ENCODE measurements at regions not wholly inside any gene's neighbourhood (a gene's known extent, or its start where the extent isn't known, plus 50 kb on each side); places are given as distances from the start of the nearest gene placed in this dataset.
"Not testable (repeated sequence)": the region's sequence is repeated elsewhere in the genome, so short reads cannot be mapped to it uniquely, and the experiment has no call there.

DNA sequence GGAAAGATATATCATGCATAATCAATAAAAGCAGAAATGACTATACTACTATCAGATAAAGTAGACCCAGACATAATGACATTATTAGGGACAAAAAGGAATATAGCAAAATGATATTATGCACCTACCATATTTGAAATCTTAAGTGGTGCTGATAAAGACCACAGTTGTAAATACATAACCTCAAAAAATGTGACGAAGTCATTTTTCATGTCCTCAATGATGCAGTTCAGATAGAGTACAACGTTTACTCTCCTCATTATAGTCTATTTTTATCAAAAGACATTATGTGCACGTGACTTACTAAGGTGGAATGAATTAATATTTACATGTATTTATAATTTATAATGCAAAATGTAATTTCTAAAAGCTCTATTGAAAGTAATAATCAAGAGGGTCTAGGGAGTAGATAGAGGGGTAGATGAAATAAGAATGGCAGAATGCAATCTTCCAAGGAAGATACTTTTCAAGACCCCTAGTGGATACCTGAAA lies 61.7 kb upstream of the TNFSF4 start:
- peak in 1 of 2 donors; percentile 58 for DNase-seq (ENCODE audit: low read depth in 2 of 2)

GRCh38 chr1:173269490-173270230 lies 62.5 kb upstream of the TNFSF4 start:
- H3K27me3 ChIP-seq (ENCODE audit: control insufficient read depth, insufficient read depth, low read length): no peaks in the 10 kb centered on the region
- no peaks in the 10 kb centered on the region for H3K9me3 ChIP-seq (ENCODE audit: control insufficient read depth, insufficient read depth, low read depth, low read length)
- H3K4me1 ChIP-seq (ENCODE audit: control insufficient read depth, extremely low read depth, insufficient read depth, low read length): peaks cover 2% of the 10 kb centered on the region
- no peaks in the 10 kb centered on the region for H3K79me2 ChIP-seq (ENCODE audit: control insufficient read depth, insufficient read depth, low read length)
- no peaks in the 10 kb centered on the region for H3K36me3 ChIP-seq (ENCODE audit: control insufficient read depth, insufficient read depth, low read length)
- TF ChIP-seq, protein P1, sequence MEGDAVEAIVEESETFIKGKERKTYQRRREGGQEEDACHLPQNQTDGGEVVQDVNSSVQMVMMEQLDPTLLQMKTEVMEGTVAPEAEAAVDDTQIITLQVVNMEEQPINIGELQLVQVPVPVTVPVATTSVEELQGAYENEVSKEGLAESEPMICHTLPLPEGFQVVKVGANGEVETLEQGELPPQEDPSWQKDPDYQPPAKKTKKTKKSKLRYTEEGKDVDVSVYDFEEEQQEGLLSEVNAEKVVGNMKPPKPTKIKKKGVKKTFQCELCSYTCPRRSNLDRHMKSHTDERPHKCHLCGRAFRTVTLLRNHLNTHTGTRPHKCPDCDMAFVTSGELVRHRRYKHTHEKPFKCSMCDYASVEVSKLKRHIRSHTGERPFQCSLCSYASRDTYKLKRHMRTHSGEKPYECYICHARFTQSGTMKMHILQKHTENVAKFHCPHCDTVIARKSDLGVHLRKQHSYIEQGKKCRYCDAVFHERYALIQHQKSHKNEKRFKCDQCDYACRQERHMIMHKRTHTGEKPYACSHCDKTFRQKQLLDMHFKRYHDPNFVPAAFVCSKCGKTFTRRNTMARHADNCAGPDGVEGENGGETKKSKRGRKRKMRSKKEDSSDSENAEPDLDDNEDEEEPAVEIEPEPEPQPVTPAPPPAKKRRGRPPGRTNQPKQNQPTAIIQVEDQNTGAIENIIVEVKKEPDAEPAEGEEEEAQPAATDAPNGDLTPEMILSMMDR (conservative IDR thresholded peaks at IDR 0.05 in 1 of 2, IDR thresholded peaks at IDR 0.05 in 1 of 2; ENCODE audit: low read depth in 1 of 2, low read length in 2 of 2): no peak
- TF ChIP-seq EZH2 (IDR thresholded peaks at IDR 0.05; ENCODE audit: low read length, missing control alignments): no peak
- H3K4me2 ChIP-seq (ENCODE audit: extremely low read depth, insufficient read depth, low read length): peak overlapping the region; percentile 40
- H4K20me1 ChIP-seq (ENCODE audit: control insufficient read depth, extremely low read depth, insufficient read depth, low read length): no peaks in the 10 kb centered on the region
- no peak overlapping the region for H3K9ac ChIP-seq (ENCODE audit: insufficient read depth, low read length)
- DNase-seq (ENCODE audit: low read depth in 2 of 2): peak; percentile 95 to 99
- no peak overlapping the region for H2AFZ ChIP-seq (ENCODE audit: low read length)
- no peak overlapping the region for H3K27ac ChIP-seq (ENCODE audit: insufficient read depth, low read length)
- no peak overlapping the region for H3K4me3 ChIP-seq (replicated peaks in 1 of 4; ENCODE audit: control extremely low read depth in 1 of 4, insufficient read depth in 1 of 4, low read depth in 3 of 4, low read length in 4 of 4)

More for the DNA sequence above, 61.7 kb upstream of the TNFSF4 start:
- Histone ChIP-seq H3K9ac (ENCODE audit: insufficient read depth, low read length) (no peak overlapping the region), H2AFZ (ENCODE audit: low read length) (no peak overlapping the region), H3K36me3 (ENCODE audit: control insufficient read depth, insufficient read depth, low read length) (no peaks in the 10 kb centered on the region), H3K27ac (ENCODE audit: insufficient read depth, low read length) (no peak overlapping the region), H3K27me3 (ENCODE audit: control insufficient read depth, insufficient read depth, low read length) (no peaks in the 10 kb centered on the region), H3K4me2 (ENCODE audit: extremely low read depth, insufficient read depth, low read length) (no peak overlapping the region), H4K20me1 (ENCODE audit: control insufficient read depth, extremely low read depth, insufficient read depth, low read length) (no peaks in the 10 kb centered on the region), H3K4me1 (ENCODE audit: control insufficient read depth, extremely low read depth, insufficient read depth, low read length) (peaks cover 2% of the 10 kb centered on the region), H3K79me2 (ENCODE audit: control insufficient read depth, insufficient read depth, low read length) (no peaks in the 10 kb centered on the region), H3K9me3 (ENCODE audit: control insufficient read depth, insufficient read depth, low read depth, low read length) (no peaks in the 10 kb centered on the region), H3K4me3 (replicated peaks in 1 of 4; ENCODE audit: control extremely low read depth in 1 of 4, insufficient read depth in 1 of 4, low read depth in 3 of 4, low read length in 4 of 4) (no peak overlapping the region)
- TF ChIP-seq EZH2 (IDR thresholded peaks at IDR 0.05; ENCODE audit: low read length, missing control alignments): no peak
- TF ChIP-seq, protein P1 (conservative IDR thresholded peaks at IDR 0.05 in 1 of 2, IDR thresholded peaks at IDR 0.05 in 1 of 2; ENCODE audit: low read depth in 1 of 2, low read length in 2 of 2): no peak

DNA sequence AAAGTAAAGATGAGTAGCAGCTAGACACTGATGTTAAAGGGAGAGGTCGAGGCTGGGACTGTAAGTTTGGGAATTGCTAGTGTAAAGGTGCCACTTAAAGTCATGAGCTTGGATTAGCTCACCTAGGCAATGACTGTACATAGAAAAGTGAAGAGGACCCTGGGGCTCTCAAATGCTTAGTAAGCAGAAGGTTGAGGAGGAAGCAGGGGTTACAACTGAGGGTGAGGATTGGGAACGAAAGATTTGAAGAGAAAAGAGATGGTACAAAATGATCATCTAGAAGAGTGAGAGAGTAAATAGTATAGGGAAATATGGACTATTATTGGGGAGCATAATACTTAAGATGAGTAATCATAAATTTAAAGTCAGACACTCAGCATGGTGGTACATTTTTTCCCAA lies 63.1 kb upstream of the TNFSF4 start:
- no peak for TF ChIP-seq EZH2 (IDR thresholded peaks at IDR 0.05; ENCODE audit: low read length, missing control alignments)
- TF ChIP-seq, protein P1 (conservative IDR thresholded peaks at IDR 0.05 in 1 of 2, IDR thresholded peaks at IDR 0.05 in 1 of 2; ENCODE audit: low read depth in 1 of 2, low read length in 2 of 2): no peak
- H3K4me1 ChIP-seq (ENCODE audit: control insufficient read depth, extremely low read depth, insufficient read depth, low read length): peaks cover 2% of the 10 kb centered on the region
- H3K9ac ChIP-seq (ENCODE audit: insufficient read depth, low read length): no peak overlapping the region
- no peak overlapping the region for H2AFZ ChIP-seq (ENCODE audit: low read length)
- no peaks in the 10 kb centered on the region for H3K9me3 ChIP-seq (ENCODE audit: control insufficient read depth, insufficient read depth, low read depth, low read length)
- no peak overlapping the region for H3K4me2 ChIP-seq (ENCODE audit: extremely low read depth, insufficient read depth, low read length)
- no peak for DNase-seq (ENCODE audit: low read depth in 2 of 2)
- no peak overlapping the region for H3K4me3 ChIP-seq (replicated peaks in 1 of 4; ENCODE audit: control extremely low read depth in 1 of 4, insufficient read depth in 1 of 4, low read depth in 3 of 4, low read length in 4 of 4)
- no peaks in the 10 kb centered on the region for H3K36me3 ChIP-seq (ENCODE audit: control insufficient read depth, insufficient read depth, low read length)
- no peaks in the 10 kb centered on the region for H3K79me2 ChIP-seq (ENCODE audit: control insufficient read depth, insufficient read depth, low read length)
- no peak overlapping the region for H3K27ac ChIP-seq (ENCODE audit: insufficient read depth, low read length)
- no peaks in the 10 kb centered on the region for H4K20me1 ChIP-seq (ENCODE audit: control insufficient read depth, extremely low read depth, insufficient read depth, low read length)
- H3K27me3 ChIP-seq (ENCODE audit: control insufficient read depth, insufficient read depth, low read length): no peaks in the 10 kb centered on the region

DNA sequence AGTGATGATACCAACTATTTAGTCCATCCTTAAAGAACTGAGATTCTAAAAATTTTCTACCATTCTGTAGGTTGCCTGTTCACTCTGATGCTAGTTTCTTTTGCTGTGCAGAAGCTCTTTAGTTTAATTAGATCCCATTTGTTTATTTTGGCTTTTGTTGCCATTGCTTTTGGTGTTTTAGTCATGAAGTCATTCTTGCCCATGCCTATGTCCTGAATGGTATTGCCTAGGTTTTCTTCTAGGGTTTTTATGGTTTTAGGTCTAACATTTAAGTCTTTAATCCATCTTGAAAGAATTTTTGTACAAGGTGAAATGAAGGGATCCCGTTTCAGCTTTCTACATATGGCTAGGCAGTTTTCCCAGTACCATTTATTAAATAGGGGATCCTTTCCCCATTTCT lies 63.9 kb upstream of the TNFSF4 start:
- not testable (repeated sequence) for H3K36me3 ChIP-seq (ENCODE audit: control insufficient read depth, insufficient read depth, low read length); H3K4me2 ChIP-seq (ENCODE audit: extremely low read depth, insufficient read depth, low read length); H3K27ac ChIP-seq (ENCODE audit: insufficient read depth, low read length)

More for the DNA sequence above, 63.9 kb upstream of the TNFSF4 start:
- not testable (repeated sequence) for H3K27me3 ChIP-seq (ENCODE audit: control insufficient read depth, insufficient read depth, low read length); H3K9me3 ChIP-seq (ENCODE audit: control insufficient read depth, insufficient read depth, low read depth, low read length); H3K79me2 ChIP-seq (ENCODE audit: control insufficient read depth, insufficient read depth, low read length); H4K20me1 ChIP-seq (ENCODE audit: control insufficient read depth, extremely low read depth, insufficient read depth, low read length); H3K9ac ChIP-seq (ENCODE audit: insufficient read depth, low read length); H3K4me1 ChIP-seq (ENCODE audit: control insufficient read depth, extremely low read depth, insufficient read depth, low read length); H2AFZ ChIP-seq (ENCODE audit: low read length); H3K4me3 ChIP-seq (replicated peaks in 1 of 4; ENCODE audit: control extremely low read depth in 1 of 4, insufficient read depth in 1 of 4, low read depth in 3 of 4, low read length in 4 of 4)
- DNase-seq (ENCODE audit: low read depth in 2 of 2): peak in 1 of 2 donors; percentile 36

Measured in fibroblast of lung (primary cell).